ENCODE measurements at regions not wholly inside any gene's neighbourhood (a gene's known extent, or its start where the extent isn't known, plus 50 kb on each side); places are given as distances from the start of the nearest gene placed in this dataset.
"Not testable (repeated sequence)": the region's sequence is repeated elsewhere in the genome, so short reads cannot be mapped to it uniquely, and the experiment has no call there.

DNA sequence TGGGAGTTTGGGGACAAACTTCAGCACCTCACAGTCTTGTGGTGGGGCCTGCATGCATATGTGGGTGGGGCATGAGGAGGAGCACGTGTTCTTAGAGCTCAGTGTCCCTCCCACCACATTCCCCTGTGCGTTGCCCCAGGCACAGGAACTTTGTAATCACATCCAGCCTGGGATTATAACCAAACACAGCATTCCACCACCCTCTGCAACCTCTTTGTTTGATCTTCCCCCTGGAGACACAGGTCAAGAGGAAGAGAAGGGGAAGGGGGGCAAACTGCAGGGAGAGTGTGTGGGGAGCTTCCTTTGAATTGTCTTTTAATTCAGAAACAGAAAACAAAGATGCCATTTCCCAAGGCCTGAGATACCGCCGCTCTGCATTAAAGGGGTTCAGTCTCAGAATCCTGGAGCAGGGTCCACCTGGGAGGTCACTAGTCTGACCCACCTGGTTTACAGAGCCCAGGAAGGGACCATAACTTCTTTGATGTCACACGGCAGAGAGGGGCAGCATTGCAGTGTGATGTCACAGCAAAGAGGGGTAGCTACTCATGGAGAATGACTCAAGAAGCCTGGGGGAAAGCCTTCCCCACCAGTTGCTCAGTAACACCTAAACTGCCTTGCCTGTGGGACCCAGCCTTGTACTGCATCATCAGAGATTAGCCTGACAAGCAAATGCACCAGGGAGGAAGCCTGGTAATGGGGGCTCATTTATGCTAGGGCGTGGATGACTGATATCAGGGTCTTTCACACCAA, 106.3 kb upstream of the RNU6-1 start:
- no peak for DNase-seq

DNA sequence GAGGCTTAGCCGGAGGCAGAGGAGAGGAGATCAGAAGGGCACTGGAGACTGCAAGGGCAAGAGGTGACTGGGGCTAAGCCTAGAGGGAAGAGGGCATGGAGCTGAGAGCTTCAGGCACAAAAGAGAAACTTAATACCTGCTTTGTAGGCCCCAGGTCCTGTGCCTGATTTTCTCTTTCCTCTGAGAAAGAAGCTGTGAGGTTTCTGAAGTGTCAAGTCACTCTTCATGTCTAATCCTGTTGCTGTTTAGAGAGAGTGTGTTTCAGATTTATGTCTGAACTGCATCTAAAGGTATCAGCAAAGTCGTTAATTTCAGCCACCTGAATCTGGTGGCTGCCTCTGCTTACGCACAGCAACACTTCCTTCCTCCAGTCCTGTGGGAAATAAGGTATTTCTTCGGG, 106.9 kb upstream of the RNU6-1 start:
- no peak for DNase-seq

GRCh38 chr15:67947254-67948039, 106.7 kb upstream of the PIAS1 start:
- no peak for DNase-seq

- no peak for DNase-seq
These were observed 105.9 kb upstream of the PIAS1 start for GRCh38 chr15:67948215-67948614.

GRCh38 chr15:67951187-67951586, 102.9 kb upstream of the PIAS1 start:
- DNase-seq = not testable (repeated sequence)

- DNase-seq = no peak
These were observed 100.8 kb upstream of the PIAS1 start for GRCh38 chr15:67953299-67953698.

DNA sequence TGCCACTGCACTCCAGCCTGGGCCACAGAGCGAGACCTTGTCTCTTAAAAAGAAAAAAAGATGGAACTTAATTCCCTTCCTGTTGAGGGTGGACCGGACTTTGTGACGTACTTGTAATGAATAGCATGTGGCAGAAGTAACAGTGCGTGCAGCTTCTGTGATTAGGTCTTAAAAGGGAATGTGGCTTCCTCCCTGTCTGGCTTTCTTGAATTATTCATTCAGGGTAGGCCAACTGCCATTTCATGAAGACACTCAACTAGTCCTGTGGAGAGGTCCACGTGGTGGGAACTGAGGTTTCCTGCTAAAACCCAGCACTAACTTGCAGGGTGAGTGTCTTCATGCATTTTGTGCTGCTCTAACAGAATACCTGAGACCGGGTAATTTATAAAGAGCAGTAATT, 98.9 kb upstream of the PIAS1 start:
- no peak for DNase-seq

- DNase-seq = no peak
These were observed 96.5 kb upstream of the PIAS1 start for GRCh38 chr15:67957435-67958132.

GRCh38 chr15:67967871-67968431, 86.2 kb upstream of the PIAS1 start:
- peak; percentile 72 for DNase-seq

GRCh38 chr15:67968564-67968963, 85.6 kb upstream of the PIAS1 start:
- no peak for DNase-seq

DNA sequence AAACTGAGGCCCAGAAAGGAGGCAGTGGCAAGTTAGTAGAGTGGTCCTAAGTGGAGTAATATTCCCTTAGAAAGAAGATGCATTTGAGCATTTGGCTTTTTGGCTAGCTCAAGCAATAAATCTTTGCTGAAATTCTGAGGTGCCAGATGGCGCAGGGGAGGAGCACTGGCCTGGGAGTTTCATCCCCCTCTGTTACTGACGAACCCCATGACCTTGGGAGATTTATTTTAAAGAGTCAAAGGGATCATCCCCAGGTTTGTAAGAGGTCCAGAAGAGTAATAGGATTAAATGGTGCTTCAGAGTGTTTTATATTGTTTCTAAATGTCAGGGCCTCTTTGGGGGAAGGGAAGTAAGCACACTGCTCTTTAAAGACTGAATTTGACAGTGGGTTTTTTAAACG, 85.1 kb upstream of the PIAS1 start:
- DNase-seq = no peak

DNA sequence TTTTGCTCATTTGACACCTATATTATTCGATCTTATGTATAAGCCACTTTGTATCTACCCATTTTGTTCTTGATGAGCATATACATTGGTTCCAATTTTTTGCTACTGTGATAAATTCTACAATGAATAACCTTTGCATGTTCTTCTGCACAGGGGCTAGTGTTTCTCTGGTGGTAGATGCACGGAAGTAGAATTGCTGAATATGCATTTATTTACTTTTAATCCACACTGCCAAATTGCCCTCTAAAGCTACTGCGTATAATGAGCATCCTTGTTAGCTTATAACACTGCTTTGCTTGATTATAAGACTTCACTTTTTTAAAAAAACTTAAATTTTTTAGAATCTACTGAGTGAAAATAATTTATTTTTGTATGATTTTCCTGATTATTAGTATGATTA, 84.2 kb upstream of the PIAS1 start:
- no peak for DNase-seq

DNA sequence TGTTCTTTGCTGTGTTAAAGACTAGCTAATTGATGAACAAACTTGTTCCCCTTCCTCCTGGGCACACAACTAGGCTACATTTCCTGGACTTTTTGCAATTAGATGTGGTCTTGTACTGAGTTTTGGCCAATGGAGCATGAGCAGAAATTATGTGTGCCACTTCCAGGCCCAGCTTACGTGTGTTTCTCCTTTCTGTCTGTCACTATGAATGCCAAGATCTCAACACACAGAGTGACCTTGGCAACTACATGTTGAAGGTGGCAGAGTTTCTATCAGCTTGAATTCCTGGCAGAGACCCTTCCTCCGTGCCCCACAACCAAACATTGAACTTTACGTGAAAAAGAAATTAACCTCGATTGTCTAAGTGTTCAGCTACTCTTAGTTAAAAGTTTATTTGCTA, 81.7 kb upstream of the PIAS1 start:
- DNase-seq = no peak

- no peak for DNase-seq
These were observed 80.3 kb upstream of the PIAS1 start for GRCh38 chr15:67973846-67974245.

DNA sequence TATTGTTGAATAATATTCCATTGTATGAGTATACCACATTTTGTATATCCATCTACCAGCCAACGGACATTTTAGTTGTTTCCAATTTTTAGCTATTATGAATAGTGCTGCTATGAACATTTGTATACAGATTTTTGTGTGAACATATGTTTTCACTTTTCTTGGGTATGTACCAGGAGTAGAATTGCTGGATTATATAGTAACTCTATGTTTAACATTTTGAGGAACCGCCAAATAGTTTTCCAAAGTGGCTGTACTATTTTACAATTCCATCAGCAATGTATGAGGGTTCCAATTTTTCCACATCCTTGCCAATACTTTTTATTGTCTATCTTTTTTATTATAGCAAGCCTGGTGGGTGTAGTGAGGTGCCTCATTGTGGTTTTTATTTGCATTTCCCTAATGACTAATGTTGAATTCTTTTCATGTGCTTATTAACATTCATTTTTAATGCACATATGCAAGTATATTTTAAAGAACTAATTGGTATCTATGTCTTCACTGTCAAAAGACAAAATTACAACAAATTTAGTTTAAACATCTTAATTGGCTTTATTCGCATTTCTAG, 77.5 kb upstream of the PIAS1 start:
- no peak for DNase-seq

- no peak for DNase-seq
These were observed 76.6 kb upstream of the PIAS1 start for GRCh38 chr15:67977414-67978089.

GRCh38 chr15:67979281-67979680, 74.8 kb upstream of the PIAS1 start:
- no peak for DNase-seq

- no peak for DNase-seq
These were observed 73.9 kb upstream of the PIAS1 start for GRCh38 chr15:67980171-67980570.

DNA sequence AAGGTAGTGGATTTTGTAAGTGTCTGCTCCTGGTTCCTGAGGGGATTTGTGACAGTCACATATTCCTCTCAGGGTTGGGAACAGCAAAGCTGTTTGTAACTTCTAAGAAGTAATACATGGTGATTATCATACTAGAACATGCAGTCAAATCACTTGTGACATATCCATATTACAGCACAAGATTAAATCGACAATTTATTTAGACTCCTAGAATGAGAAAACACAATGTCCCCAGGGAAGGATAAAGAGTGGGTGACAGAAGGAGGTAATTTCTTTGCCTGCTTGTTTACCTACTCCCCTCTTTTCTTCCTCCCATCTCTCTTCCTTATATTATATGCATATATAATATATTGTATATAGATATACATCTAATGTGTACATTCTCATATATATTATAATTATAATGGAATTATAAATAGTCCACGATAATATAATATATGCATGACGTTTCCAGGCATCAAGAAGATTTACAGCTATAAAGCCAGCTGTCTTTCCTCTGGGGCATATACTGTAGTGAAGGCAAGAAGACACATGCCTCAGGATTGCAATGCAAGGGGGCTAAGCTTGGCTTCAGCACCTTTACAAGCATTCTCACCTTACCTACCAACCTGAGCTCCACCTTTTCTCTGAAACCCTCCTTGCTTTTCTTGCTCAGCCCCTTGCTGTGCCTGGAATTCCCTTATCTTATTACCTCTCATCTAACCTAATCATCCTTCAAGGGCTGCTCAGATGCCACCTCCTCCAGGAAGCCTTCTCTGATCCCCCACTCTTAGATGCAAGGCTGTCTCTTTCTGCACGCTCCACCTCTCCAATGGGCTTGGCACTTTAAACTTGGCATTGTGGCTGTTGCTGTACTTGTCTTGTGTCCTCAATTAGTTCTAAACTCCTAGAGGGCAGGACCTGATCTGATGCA, 73.1 kb upstream of the PIAS1 start:
- DNase-seq = no peak

DNA sequence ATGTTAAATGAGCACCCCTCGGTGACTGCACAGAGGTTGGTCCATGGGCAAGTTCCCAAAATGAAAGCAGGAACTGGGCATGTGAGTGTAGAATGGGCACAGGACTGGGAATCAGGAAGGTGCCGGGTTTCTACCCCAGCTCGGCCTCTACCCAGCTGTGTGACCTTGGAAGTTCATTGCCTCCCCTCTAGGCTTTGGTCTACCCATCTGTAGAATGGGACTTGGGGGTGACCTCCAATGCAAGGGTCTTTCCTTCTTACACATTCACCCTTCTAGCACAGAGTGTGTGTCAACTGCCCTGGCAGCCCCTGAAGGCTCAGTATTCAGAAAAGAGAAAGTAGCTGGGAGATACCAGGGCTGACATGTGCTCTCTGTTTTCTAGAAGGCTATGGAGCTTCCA, 72.3 kb upstream of the PIAS1 start:
- DNase-seq = no peak

DNA sequence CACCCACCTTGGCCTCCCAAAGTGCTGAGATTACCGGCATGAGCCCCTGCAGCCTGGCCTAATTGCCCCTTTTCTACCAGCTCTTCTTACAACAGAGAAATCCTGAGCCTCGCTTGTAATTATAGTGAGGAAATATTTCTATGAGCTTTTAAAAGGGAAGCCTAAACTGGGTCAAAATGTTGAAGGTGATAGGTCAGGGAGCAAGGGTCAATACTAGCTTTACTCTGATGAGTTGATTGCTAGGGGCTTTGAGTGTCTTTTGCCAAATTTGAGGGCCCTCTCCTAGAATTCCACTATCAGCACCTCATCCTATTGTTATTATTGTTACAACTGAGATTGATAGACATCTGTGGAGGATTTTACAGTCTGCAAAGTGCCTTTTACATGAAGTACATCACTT, 62.4 kb upstream of the PIAS1 start:
- no peak for DNase-seq

DNA sequence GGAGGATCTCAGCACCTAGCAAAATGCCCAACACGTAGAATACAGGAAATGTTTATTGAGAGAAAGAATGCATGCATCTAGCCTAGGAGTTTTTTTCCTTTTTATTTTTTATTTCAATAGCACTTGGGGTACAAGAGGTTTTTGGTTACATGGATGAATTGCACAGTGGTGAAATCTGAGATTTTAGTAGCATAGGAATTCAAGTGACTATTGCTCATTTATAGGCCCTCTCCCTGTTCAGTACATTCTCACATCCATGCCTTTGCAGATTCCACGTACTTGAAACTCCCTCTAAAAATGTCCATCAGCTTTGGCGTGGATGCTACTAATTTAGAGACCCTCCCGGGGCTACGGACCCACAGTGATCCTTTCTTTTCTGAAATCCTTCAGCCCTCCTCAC, 61.7 kb upstream of the PIAS1 start:
- no peak for DNase-seq
